ENCODE measurements at regions not wholly inside any gene's neighbourhood (a gene's known extent, or its start where the extent isn't known, plus 50 kb on each side); places are given as distances from the start of the nearest gene placed in this dataset.

GRCh38 chr4:36835246-36835645 is 409.3 kb upstream of the NWD2 start:
- no peak for ATAC-seq

GRCh38 chr4:36841583-36842326 is 402.8 kb upstream of the NWD2 start:
- ATAC-seq, result no peak

- ATAC-seq, result no peak
Measured at GRCh38 chr4:36844448-36844847, 400.1 kb upstream of the NWD2 start.

- no peak for ATAC-seq
Measured at GRCh38 chr4:36852856-36853255, 391.7 kb upstream of the NWD2 start.

DNA sequence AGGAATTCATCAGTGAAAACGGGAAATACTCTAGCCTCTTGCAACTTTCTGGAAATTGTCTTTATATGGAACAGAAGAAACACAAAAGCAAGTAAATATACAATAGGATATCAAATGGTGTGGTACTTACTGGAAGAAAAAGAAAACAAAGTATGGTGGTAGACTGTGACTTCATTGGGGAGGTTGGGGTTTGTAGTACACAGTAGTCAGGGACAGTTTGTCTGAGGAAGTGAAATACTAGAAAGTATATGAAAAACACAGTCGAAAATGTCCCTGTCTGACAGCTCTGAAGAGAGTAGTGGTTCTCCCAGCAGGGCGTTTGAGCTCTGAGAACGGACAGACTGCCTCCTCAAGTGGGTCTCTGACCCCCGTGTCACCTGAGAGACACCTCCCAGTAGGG is 390.0 kb upstream of the NWD2 start:
- ATAC-seq, result no peak

GRCh38 chr4:36863601-36864000 is 380.9 kb upstream of the NWD2 start:
- ATAC-seq, result no peak

DNA sequence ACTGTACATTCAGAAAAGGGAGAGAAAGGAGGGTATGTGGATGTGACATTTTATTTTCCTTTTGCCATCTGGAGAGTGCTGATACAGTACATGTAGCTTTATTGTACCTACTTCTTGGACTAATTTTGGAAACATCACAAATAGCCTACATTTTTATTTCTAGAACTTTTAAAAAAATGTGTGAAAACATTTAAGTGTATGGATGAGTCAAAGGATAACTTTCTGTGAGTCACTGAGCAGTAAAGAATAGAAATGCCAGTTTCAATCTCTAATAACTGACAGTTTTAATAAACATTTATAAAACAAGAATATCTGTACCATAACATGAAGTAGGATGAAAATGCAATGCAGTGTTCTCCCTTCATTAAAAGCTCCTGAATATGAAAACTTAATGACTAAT is 374.4 kb upstream of the NWD2 start:
- ATAC-seq, result no peak

- ATAC-seq, result no peak
Measured at GRCh38 chr4:36872679-36873078, 371.9 kb upstream of the NWD2 start.

DNA sequence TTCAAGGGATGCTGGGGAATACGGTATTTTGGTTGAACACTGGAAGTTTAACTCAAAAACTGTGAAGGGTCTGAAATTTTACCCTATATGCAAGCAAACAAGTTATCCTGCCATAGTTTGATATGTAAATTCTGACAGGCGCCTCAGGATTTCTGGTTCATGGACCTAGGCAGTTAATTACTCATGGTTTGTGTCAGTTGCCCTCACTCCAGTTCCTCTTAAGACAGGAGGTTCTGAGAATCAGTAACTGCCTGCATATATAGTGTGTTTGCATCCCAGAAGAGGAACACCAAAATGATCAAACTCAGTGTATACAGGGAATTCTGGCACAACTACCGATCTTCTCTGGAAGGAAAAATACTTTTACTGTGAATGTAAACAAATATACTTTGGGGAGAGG is 360.4 kb upstream of the NWD2 start:
- ATAC-seq, result no peak

- ATAC-seq, result no peak
Measured at GRCh38 chr4:36891971-36892370, 352.6 kb upstream of the NWD2 start.

GRCh38 chr4:36900446-36900987 is 344.0 kb upstream of the NWD2 start:
- no peak for ATAC-seq

- no peak for ATAC-seq
Measured at GRCh38 chr4:36904823-36905222, 339.7 kb upstream of the NWD2 start.

GRCh38 chr4:36914106-36914505 is 330.4 kb upstream of the NWD2 start:
- ATAC-seq, result no peak

GRCh38 chr4:36915717-36916116 is 328.8 kb upstream of the NWD2 start:
- no peak for ATAC-seq

- ATAC-seq, result no peak
Measured at GRCh38 chr4:36917413-36917812, 327.1 kb upstream of the NWD2 start.

- no peak for ATAC-seq
Measured at GRCh38 chr4:36919721-36920120, 324.8 kb upstream of the NWD2 start.

DNA sequence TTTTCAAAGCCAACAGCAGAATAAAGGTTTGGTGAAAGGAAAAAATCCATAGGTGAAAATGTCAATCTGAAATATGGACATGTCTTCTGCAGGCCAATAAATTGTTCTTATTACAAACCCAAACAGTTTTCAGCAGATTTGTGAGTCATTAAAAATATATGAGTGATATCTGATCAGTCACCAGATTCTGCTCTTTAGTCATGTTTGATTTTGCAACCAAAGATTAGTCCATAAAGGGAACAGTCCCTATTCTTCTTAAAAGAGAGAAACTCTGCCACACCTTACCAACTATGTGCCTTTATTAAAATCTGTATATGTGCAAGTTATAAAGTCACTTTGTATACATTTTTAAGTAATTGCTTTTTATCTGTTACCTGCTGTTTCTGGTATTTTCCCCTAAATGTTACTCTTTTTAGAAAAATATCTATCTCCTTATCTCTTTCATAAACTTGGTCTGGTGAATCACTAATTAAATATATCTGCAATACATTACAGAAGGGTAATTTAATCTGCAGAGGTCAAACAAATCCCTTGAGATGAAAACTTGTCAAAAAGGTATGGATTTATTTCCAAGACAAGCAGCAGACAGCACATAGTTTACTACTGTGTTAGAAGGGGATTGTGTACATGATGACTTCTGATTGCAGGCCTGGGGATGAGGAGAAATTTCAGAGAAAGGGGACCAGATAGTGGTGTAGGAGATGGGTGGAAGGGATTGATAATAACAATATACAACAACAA is 322.9 kb upstream of the NWD2 start:
- ATAC-seq, result peak; percentile 58

DNA sequence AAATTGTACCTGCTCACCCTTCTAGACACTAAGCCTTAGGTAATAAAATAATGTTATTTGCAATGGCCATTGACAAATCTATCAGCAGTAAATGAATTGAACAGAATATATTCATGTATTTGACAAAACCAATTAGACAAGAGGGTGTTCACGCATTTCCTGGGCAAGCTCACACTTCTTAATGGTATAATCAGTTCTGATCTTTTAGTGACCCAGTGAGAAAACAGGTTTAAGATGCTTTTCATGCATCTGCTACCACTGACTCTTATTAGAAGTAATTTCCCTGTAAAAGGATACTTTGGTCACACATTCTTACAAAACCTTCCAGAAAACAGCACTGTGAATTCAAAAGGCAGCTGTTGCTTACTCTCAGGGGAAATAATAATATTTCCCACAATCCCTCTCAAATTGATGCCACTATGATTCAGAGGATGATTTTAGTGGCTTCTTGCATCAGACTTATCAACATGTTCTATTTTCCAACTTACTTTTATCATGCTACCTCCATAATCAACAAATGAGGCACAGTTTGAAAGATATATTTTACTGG is 313.9 kb upstream of the NWD2 start:
- ATAC-seq, result no peak

- ATAC-seq, result no peak
Measured at GRCh38 chr4:36944232-36944631, 300.3 kb upstream of the NWD2 start.

- ATAC-seq, result no peak
Measured at GRCh38 chr4:36961420-36961819, 283.1 kb upstream of the NWD2 start.

- no peak for ATAC-seq
Measured at GRCh38 chr4:36966756-36967460, 277.6 kb upstream of the NWD2 start.

- no peak for ATAC-seq
Measured at GRCh38 chr4:36979533-36979932, 265.0 kb upstream of the NWD2 start.
